ENCODE measurements at regions not wholly inside any gene's neighbourhood (a gene's known extent, or its start where the extent isn't known, plus 50 kb on each side); places are given as distances from the start of the nearest gene placed in this dataset.
"Not testable (repeated sequence)": the region's sequence is repeated elsewhere in the genome, so short reads cannot be mapped to it uniquely, and the experiment has no call there.

- Histone ChIP-seq H3K4me2 (ENCODE audit: insufficient read depth, low read length) (no peak overlapping the region), H2AFZ (ENCODE audit: low read depth, low read length) (no peak overlapping the region), H3K9me3 (ENCODE audit: insufficient read depth, low read length, severe bottlenecking) (peaks cover 9% of the 10 kb centered on the region), H3K79me2 (ENCODE audit: insufficient read depth, low read length) (no peaks in the 10 kb centered on the region), H3K9ac (ENCODE audit: low read depth, low read length) (no peak overlapping the region), H3K4me1 (ENCODE audit: insufficient read depth, low read length) (no peaks in the 10 kb centered on the region), H3K36me3 (ENCODE audit: insufficient read depth, low read length) (no peaks in the 10 kb centered on the region), H3K4me3 (ENCODE audit: low read depth in 1 of 2, low read length in 2 of 2) (no peak overlapping the region), H3K27me3 (ENCODE audit: insufficient read depth, low read length, poor library complexity) (peaks cover 2% of the 10 kb centered on the region), H3K27ac (ENCODE audit: low read length) (no peak overlapping the region), H4K20me1 (ENCODE audit: insufficient read depth, low read length) (no peaks in the 10 kb centered on the region)
- no peak for ATAC-seq (ENCODE audit: insufficient read depth, low read depth)
- TF ChIP-seq EZH2 (IDR thresholded peaks at IDR 0.05; ENCODE audit: borderline replicate concordance, low read depth, low read length, severe bottlenecking), result no peak
- TF ChIP-seq CTCF (IDR thresholded peaks at IDR 0.05; ENCODE audit: borderline replicate concordance, extremely low read depth, low read length, poor library complexity, severe bottlenecking), result no peak
- DNase-seq, result no peak
Measured at GRCh38 chr10:45229823-45230222, 85.6 kb downstream of the OR13A1 start.

GRCh38 chr10:45235260-45235769 lies 80.1 kb downstream of the OR13A1 start:
- not testable (repeated sequence) for H3K79me2 ChIP-seq (ENCODE audit: insufficient read depth, low read length); H3K4me1 ChIP-seq (ENCODE audit: insufficient read depth, low read length); H3K27ac ChIP-seq (ENCODE audit: low read length); H3K9ac ChIP-seq (ENCODE audit: low read depth, low read length); H3K9me3 ChIP-seq (ENCODE audit: insufficient read depth, low read length, severe bottlenecking); H3K4me2 ChIP-seq (ENCODE audit: insufficient read depth, low read length); H3K36me3 ChIP-seq (ENCODE audit: insufficient read depth, low read length); H3K27me3 ChIP-seq (ENCODE audit: insufficient read depth, low read length, poor library complexity); H2AFZ ChIP-seq (ENCODE audit: low read depth, low read length); H3K4me3 ChIP-seq (ENCODE audit: low read depth in 1 of 2, low read length in 2 of 2); H4K20me1 ChIP-seq (ENCODE audit: insufficient read depth, low read length)
- peak; percentile 70 for TF ChIP-seq CTCF (IDR thresholded peaks at IDR 0.05; ENCODE audit: borderline replicate concordance, extremely low read depth, low read length, poor library complexity, severe bottlenecking)
- ATAC-seq (ENCODE audit: insufficient read depth, low read depth), result peak; percentile 83; the same call in 2 of the 3 replicates
- peak; percentile 64 for DNase-seq

- H4K20me1 ChIP-seq (ENCODE audit: insufficient read depth, low read length), result no peaks in the 10 kb centered on the region
- H3K9ac ChIP-seq (ENCODE audit: low read depth, low read length), result no peak overlapping the region
- H3K27me3 ChIP-seq (ENCODE audit: insufficient read depth, low read length, poor library complexity), result peaks cover 2% of the 10 kb centered on the region
- no peak for ATAC-seq (ENCODE audit: insufficient read depth, low read depth)
- no peak for DNase-seq
- TF ChIP-seq CTCF (IDR thresholded peaks at IDR 0.05; ENCODE audit: borderline replicate concordance, extremely low read depth, low read length, poor library complexity, severe bottlenecking), result no peak
- TF ChIP-seq EZH2 (IDR thresholded peaks at IDR 0.05; ENCODE audit: borderline replicate concordance, low read depth, low read length, severe bottlenecking), result no peak
- H3K36me3 ChIP-seq (ENCODE audit: insufficient read depth, low read length), result no peaks in the 10 kb centered on the region
- H3K4me1 ChIP-seq (ENCODE audit: insufficient read depth, low read length), result peaks cover 6% of the 10 kb centered on the region; the same call in 1 of the 2 replicates
- H3K27ac ChIP-seq (ENCODE audit: low read length), result no peak overlapping the region
- no peaks in the 10 kb centered on the region for H3K9me3 ChIP-seq (ENCODE audit: insufficient read depth, low read length, severe bottlenecking)
- H2AFZ ChIP-seq (ENCODE audit: low read depth, low read length), result no peak overlapping the region
- H3K79me2 ChIP-seq (ENCODE audit: insufficient read depth, low read length), result no peaks in the 10 kb centered on the region
- no peak overlapping the region for H3K4me2 ChIP-seq (ENCODE audit: insufficient read depth, low read length)
- H3K4me3 ChIP-seq (ENCODE audit: low read depth in 1 of 2, low read length in 2 of 2), result no peak overlapping the region
Measured at GRCh38 chr10:45235798-45236220, 79.6 kb downstream of the OR13A1 start.

DNA sequence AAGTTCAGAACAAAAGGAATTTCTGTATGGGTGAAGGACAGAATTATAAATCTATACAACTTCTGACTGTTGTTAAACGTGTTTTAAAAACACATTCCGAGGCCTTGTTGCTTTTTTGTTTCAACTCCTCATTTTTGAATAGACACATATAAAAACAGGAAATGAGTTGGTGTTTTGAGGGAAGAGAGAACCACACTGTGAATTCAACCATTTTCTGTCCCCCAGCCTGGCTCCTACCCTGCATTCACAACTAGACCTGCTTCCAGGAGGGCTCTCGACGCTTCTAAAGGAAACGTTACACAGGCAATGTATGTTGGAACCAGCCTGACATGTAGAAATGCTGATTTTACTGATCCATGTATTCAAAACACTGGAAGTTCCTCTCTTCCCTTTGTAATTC lies 76.5 kb downstream of the OR13A1 start:
- H3K4me3 ChIP-seq (ENCODE audit: low read depth in 1 of 2, low read length in 2 of 2), result no peak overlapping the region
- no peak for DNase-seq
- H3K4me1 ChIP-seq (ENCODE audit: insufficient read depth, low read length), result peaks cover 6% of the 10 kb centered on the region; the same call in 1 of the 2 replicates
- H3K4me2 ChIP-seq (ENCODE audit: insufficient read depth, low read length), result no peak overlapping the region
- H3K27ac ChIP-seq (ENCODE audit: low read length), result no peak overlapping the region
- no peak overlapping the region for H2AFZ ChIP-seq (ENCODE audit: low read depth, low read length)
- H3K36me3 ChIP-seq (ENCODE audit: insufficient read depth, low read length), result no peaks in the 10 kb centered on the region
- H3K27me3 ChIP-seq (ENCODE audit: insufficient read depth, low read length, poor library complexity), result peaks cover 2% of the 10 kb centered on the region
- no peak for TF ChIP-seq CTCF (IDR thresholded peaks at IDR 0.05; ENCODE audit: borderline replicate concordance, extremely low read depth, low read length, poor library complexity, severe bottlenecking)
- TF ChIP-seq EZH2 (IDR thresholded peaks at IDR 0.05; ENCODE audit: borderline replicate concordance, low read depth, low read length, severe bottlenecking), result no peak
- no peak for ATAC-seq (ENCODE audit: insufficient read depth, low read depth)
- no peaks in the 10 kb centered on the region for H4K20me1 ChIP-seq (ENCODE audit: insufficient read depth, low read length)
- H3K9ac ChIP-seq (ENCODE audit: low read depth, low read length), result no peak overlapping the region
- no peaks in the 10 kb centered on the region for H3K9me3 ChIP-seq (ENCODE audit: insufficient read depth, low read length, severe bottlenecking)
- H3K79me2 ChIP-seq (ENCODE audit: insufficient read depth, low read length), result no peaks in the 10 kb centered on the region
